ENCODE measurements at regions not wholly inside any gene's neighbourhood (a gene's known extent, or its start where the extent isn't known, plus 50 kb on each side); places are given as distances from the start of the nearest gene placed in this dataset.

- DNase-seq: no peak
Measured at GRCh38 chr4:34047363-34047762, 2197.0 kb downstream of the ARAP2 start.

- DNase-seq: no peak
Measured at GRCh38 chr4:34066126-34066525, 2178.2 kb downstream of the ARAP2 start.

GRCh38 chr4:34091451-34091850 is 2152.9 kb downstream of the ARAP2 start:
- no peak for DNase-seq

- no peak for DNase-seq
Measured at GRCh38 chr4:34094114-34094513, 2150.2 kb downstream of the ARAP2 start.

GRCh38 chr4:34105311-34105710 is 2139.0 kb downstream of the ARAP2 start:
- no peak for DNase-seq

- DNase-seq: no peak
Measured at GRCh38 chr4:34108391-34108790, 2135.9 kb downstream of the ARAP2 start.

GRCh38 chr4:34112573-34112972 is 2131.7 kb downstream of the ARAP2 start:
- no peak for DNase-seq

- no peak for DNase-seq
Measured at GRCh38 chr4:34138385-34138784, 2105.9 kb downstream of the ARAP2 start.

GRCh38 chr4:34139346-34139745 is 2105.0 kb downstream of the ARAP2 start:
- no peak for DNase-seq

GRCh38 chr4:34148322-34148908 is 2095.9 kb downstream of the ARAP2 start:
- DNase-seq: no peak

GRCh38 chr4:34157547-34157946 is 2086.8 kb downstream of the ARAP2 start:
- DNase-seq: no peak

GRCh38 chr4:34158878-34159277 is 2085.4 kb downstream of the ARAP2 start:
- no peak for DNase-seq

GRCh38 chr4:34170946-34171345 is 2073.4 kb downstream of the ARAP2 start:
- DNase-seq: no peak

- DNase-seq: no peak
Measured at GRCh38 chr4:34176609-34177008, 2067.7 kb downstream of the ARAP2 start.

GRCh38 chr4:34178476-34178875 is 2065.8 kb downstream of the ARAP2 start:
- DNase-seq: no peak

- no peak for DNase-seq
Measured at GRCh38 chr4:34181311-34181841, 2062.9 kb downstream of the ARAP2 start.

- no peak for DNase-seq
Measured at GRCh38 chr4:34181891-34182290, 2062.4 kb downstream of the ARAP2 start.

GRCh38 chr4:34182306-34182705 is 2062.0 kb downstream of the ARAP2 start:
- DNase-seq: no peak

GRCh38 chr4:34183926-34184325 is 2060.4 kb downstream of the ARAP2 start:
- no peak for DNase-seq

- no peak for DNase-seq
Measured at GRCh38 chr4:34187056-34187455, 2057.3 kb downstream of the ARAP2 start.

GRCh38 chr4:34191443-34191842 is 2052.9 kb downstream of the ARAP2 start:
- no peak for DNase-seq

GRCh38 chr4:34193451-34194154 is 2050.7 kb downstream of the ARAP2 start:
- no peak for DNase-seq

GRCh38 chr4:34194585-34194984 is 2049.7 kb downstream of the ARAP2 start:
- no peak for DNase-seq

GRCh38 chr4:34196375-34196774 is 2047.9 kb downstream of the ARAP2 start:
- no peak for DNase-seq

GRCh38 chr4:34198966-34199365 is 2045.3 kb downstream of the ARAP2 start:
- no peak for DNase-seq

All from CD4-positive, alpha-beta T cell treated with Interleukin-17A for 1 hour (primary cell).